ENCODE measurements at regions not wholly inside any gene's neighbourhood (a gene's known extent, or its start where the extent isn't known, plus 50 kb on each side); places are given as distances from the start of the nearest gene placed in this dataset.

GRCh38 chr9:136596217-136596616 lies 50.4 kb upstream of the NOTCH1 start:
- no peak for DNase-seq (ENCODE audit: low read depth, low spot score)
- Histone ChIP-seq H3K27me3 (replicated peaks in 1 of 2; ENCODE audit: control insufficient read depth in 2 of 2, insufficient read depth in 2 of 2, low read length in 1 of 2) (no peaks in the 10 kb centered on the region; a peak in 1 of 4 replicates), H3K27ac (ENCODE audit: control insufficient read depth, insufficient read depth) (no peak overlapping the region), H3K79me2 (ENCODE audit: control insufficient read depth, insufficient read depth, low read length) (no peaks in the 10 kb centered on the region), H3K36me3 (ENCODE audit: control insufficient read depth in 2 of 2, insufficient read depth in 2 of 2, low read length in 1 of 2) (no peaks in the 10 kb centered on the region), H2AFZ (ENCODE audit: control insufficient read depth, low read depth, low read length) (no peak overlapping the region), H4K20me1 (ENCODE audit: control insufficient read depth, insufficient read depth) (no peaks in the 10 kb centered on the region), H3K4me2 (ENCODE audit: control insufficient read depth, insufficient read depth) (no peak overlapping the region), H3K9ac (ENCODE audit: control insufficient read depth, insufficient read depth, low read length) (no peak overlapping the region), H3K4me3 (no peak overlapping the region), H3K4me1 (ENCODE audit: control insufficient read depth, insufficient read depth, low read length) (no peaks in the 10 kb centered on the region), H3K9me3 (replicated peaks; ENCODE audit: control insufficient read depth, insufficient read depth, low read length) (no peaks in the 10 kb centered on the region; the same call in 2 of the 3 replicates)
- ChIA-PET POLR2A (no interaction called here), SMC1A (ENCODE audit: uncharacterized antibody, unreplicated experiment) (no interaction called here), CTCF (no interaction called here), RAD21 (ENCODE audit: unreplicated experiment) (no interaction called here)
- 26% methylated on average over 8 of the region's 8 CpGs for WGBS (ENCODE audit: insufficient coverage, insufficient replicate concordance, low lambda C conversion rate, missing lambda C conversion rate)
- in situ Hi-C loops (cut with MboI): no loop called here
- intact Hi-C loops (cut with micrococcal nuclease; ENCODE audit: unreplicated experiment): no loop called here
- no peak for TF ChIP-seq BMI1 (IDR thresholded peaks at IDR 0.05; ENCODE audit: borderline replicate concordance)
- TF ChIP-seq ZNF384 (IDR thresholded peaks at IDR 0.05; ENCODE audit: borderline replicate concordance, low read depth, low read length): peak; percentile 18; the same call in 1 of the 2 replicates
- no peak for TF ChIP-seq RBBP5 (conservative IDR thresholded peaks at IDR 0.05)
- TF ChIP-seq NR2F1 (conservative IDR thresholded peaks at IDR 0.05): no peak
- no peak for FAIRE-seq
- no peak for ATAC-seq
- no TSS peak for BruUV-seq (replicated peaks)

- H3K27me3 ChIP-seq (replicated peaks in 1 of 2; ENCODE audit: control insufficient read depth in 2 of 2, insufficient read depth in 2 of 2, low read length in 1 of 2): no peaks in the 10 kb centered on the region; a peak in 1 of 4 replicates
- in situ Hi-C loops (cut with MboI): no loop called here
- BruUV-seq (replicated peaks): no TSS peak
- ChIA-PET SMC1A (ENCODE audit: uncharacterized antibody, unreplicated experiment) (no interaction called here), CTCF (no interaction called here), RAD21 (ENCODE audit: unreplicated experiment) (no interaction called here), POLR2A (no interaction called here)
- TF ChIP-seq RBBP5 (conservative IDR thresholded peaks at IDR 0.05): no peak
- TF ChIP-seq NFXL1 (IDR thresholded peaks at IDR 0.05; ENCODE audit: borderline replicate concordance): no peak
- TF ChIP-seq TCF12 (IDR thresholded peaks at IDR 0.05; ENCODE audit: low read depth, low read length): no peak
- no peak for TF ChIP-seq ZBTB33 (IDR thresholded peaks at IDR 0.05)
- TF ChIP-seq ATF7 (IDR thresholded peaks at IDR 0.05; ENCODE audit: low read depth): no peak
- no peak for TF ChIP-seq FOS (IDR thresholded peaks at IDR 0.05; ENCODE audit: borderline replicate concordance, extremely low read depth, insufficient read length)
- TF ChIP-seq E2F8 (IDR thresholded peaks at IDR 0.05; ENCODE audit: low read depth, partially characterized antibody): no peak
- no peak overlapping the region for H3K9ac ChIP-seq (ENCODE audit: control insufficient read depth, insufficient read depth, low read length)
- H3K9me3 ChIP-seq (replicated peaks; ENCODE audit: control insufficient read depth, insufficient read depth, low read length): no peaks in the 10 kb centered on the region; the same call in 2 of the 3 replicates
- no peak for DNase-seq (ENCODE audit: low read depth, low spot score)
- no peak overlapping the region for H3K4me2 ChIP-seq (ENCODE audit: control insufficient read depth, insufficient read depth)
- no peak for FAIRE-seq
- no peak overlapping the region for H2AFZ ChIP-seq (ENCODE audit: control insufficient read depth, low read depth, low read length)
- no peaks in the 10 kb centered on the region for H3K4me1 ChIP-seq (ENCODE audit: control insufficient read depth, insufficient read depth, low read length)
- no peaks in the 10 kb centered on the region for H3K36me3 ChIP-seq (ENCODE audit: control insufficient read depth in 2 of 2, insufficient read depth in 2 of 2, low read length in 1 of 2)
- no peaks in the 10 kb centered on the region for H3K79me2 ChIP-seq (ENCODE audit: control insufficient read depth, insufficient read depth, low read length)
- H3K27ac ChIP-seq (ENCODE audit: control insufficient read depth, insufficient read depth): no peak overlapping the region
- no peak for ATAC-seq
- intact Hi-C loops (cut with micrococcal nuclease; ENCODE audit: unreplicated experiment): no loop called here
- 35% methylated on average over 33 of the region's 33 CpGs for WGBS (ENCODE audit: insufficient coverage, insufficient replicate concordance, low lambda C conversion rate, missing lambda C conversion rate)
- H4K20me1 ChIP-seq (ENCODE audit: control insufficient read depth, insufficient read depth): no peaks in the 10 kb centered on the region
- no peak overlapping the region for H3K4me3 ChIP-seq
Measured at GRCh38 chr9:136595245-136596153, 49.7 kb upstream of the NOTCH1 start.
